HepG2 (cell line): ENCODE measurements at regions not wholly inside any gene's neighbourhood (a gene's known extent, or its start where the extent isn't known, plus 50 kb on each side); places are given as distances from the start of the nearest gene placed in this dataset.

Experiments used
- ATF7 ChIP-seq, 2 experiments: fragments of 450-650 bp in 1 of 2; sonication (generic) in 1 of 2; formaldehyde crosslinking in 1 of 2; IDR thresholded peaks; 2 replicates each; pipeline versions ENCODE4 v1.4.0 to v1.6.1; 2016 to 2020; ENCODE audit warnings: antibody characterized with exemption in 1 of 2, mild to moderate bottlenecking in 1 of 2, missing genetic modification reagents in 1 of 2
- CHD2 ChIP-seq: IDR thresholded peaks from 2 replicates; pipeline ENCODE4 v1.6.1; 2011; ENCODE audit warnings: low read depth, low read length, improper control_type of control experiment
- SMC3 ChIP-seq: IDR thresholded peaks from 2 replicates; pipeline ENCODE4 v1.6.1; 2011; ENCODE audit warnings: low read length, improper control_type of control experiment
- TCF7L2 ChIP-seq: IDR thresholded peaks from 2 replicates; pipeline ENCODE4 v1.6.1; 2011; ENCODE audit warnings: mild to moderate bottlenecking, low read depth, low read length, moderate library complexity
- ZNF281 ChIP-seq: sonication (generic); formaldehyde crosslinking; IDR thresholded peaks from 2 replicates; pipeline ENCODE4 v1.4.0; 2020; ENCODE audit warnings: missing genetic modification reagents, borderline replicate concordance

- TF ChIP-seq ZNF281 (CRISPR knock-in tag) (no peak), CHD2 (no peak), SMC3 (no peak), ATF7 (IDR thresholded peaks at IDR 0.05) (no peak), ATF7 (CRISPR knock-in tag; IDR thresholded peaks at IDR 0.05) (no peak), TCF7L2 (no peak)
Measured at GRCh38 chr7:69130396-69130795, 467.9 kb upstream of the AUTS2 start.
